ENCODE measurements at regions not wholly inside any gene's neighbourhood (a gene's known extent, or its start where the extent isn't known, plus 50 kb on each side); places are given as distances from the start of the nearest gene placed in this dataset.

DNA sequence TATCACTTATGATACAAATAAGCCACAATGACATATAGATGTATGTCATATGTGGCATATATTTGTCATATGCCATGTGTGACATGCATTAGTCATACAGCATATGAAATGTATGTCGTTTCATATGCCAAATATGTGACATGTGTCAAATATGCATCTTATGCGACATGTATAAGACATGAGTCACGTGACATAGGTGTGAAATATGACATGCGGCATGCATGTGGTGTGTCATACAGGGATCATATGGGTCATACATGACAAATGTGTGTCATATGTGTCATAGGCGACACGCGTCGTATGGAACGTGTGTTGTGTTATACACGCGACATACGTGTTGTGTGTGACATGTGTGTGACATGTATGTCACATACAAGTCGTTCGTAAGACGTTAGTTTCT is 2154.0 kb upstream of the PIK3C3 start:
- TF ChIP-seq, protein P1, sequence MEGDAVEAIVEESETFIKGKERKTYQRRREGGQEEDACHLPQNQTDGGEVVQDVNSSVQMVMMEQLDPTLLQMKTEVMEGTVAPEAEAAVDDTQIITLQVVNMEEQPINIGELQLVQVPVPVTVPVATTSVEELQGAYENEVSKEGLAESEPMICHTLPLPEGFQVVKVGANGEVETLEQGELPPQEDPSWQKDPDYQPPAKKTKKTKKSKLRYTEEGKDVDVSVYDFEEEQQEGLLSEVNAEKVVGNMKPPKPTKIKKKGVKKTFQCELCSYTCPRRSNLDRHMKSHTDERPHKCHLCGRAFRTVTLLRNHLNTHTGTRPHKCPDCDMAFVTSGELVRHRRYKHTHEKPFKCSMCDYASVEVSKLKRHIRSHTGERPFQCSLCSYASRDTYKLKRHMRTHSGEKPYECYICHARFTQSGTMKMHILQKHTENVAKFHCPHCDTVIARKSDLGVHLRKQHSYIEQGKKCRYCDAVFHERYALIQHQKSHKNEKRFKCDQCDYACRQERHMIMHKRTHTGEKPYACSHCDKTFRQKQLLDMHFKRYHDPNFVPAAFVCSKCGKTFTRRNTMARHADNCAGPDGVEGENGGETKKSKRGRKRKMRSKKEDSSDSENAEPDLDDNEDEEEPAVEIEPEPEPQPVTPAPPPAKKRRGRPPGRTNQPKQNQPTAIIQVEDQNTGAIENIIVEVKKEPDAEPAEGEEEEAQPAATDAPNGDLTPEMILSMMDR (IDR thresholded peaks at IDR 0.05; ENCODE audit: low read length), result no peak
- no peak for TF ChIP-seq EZH2 (IDR thresholded peaks at IDR 0.05; ENCODE audit: borderline replicate concordance, low read length)
